KBM-7 (cell line): ENCODE measurements at regions not wholly inside any gene's neighbourhood (a gene's known extent, or its start where the extent isn't known, plus 50 kb on each side); places are given as distances from the start of the nearest gene placed in this dataset.
"Not testable (repeated sequence)": the region's sequence is repeated elsewhere in the genome, so short reads cannot be mapped to it uniquely, and the experiment has no call there.

Source experiments
- DNase-seq: peaks from one replicate; pipeline ENCODE4 v3.0.0-alpha.2; 2015
- in situ Hi-C: fragments of 300-500 bp; cut with MboI; formaldehyde crosslinking; loops from 2 replicates; pipeline ENCODE4 v1.14.3; 2020; ENCODE audit warnings: low sequenced_read_pairs, low pct_unique_long_range_greater_than_20kb, mixed read lengths

DNA sequence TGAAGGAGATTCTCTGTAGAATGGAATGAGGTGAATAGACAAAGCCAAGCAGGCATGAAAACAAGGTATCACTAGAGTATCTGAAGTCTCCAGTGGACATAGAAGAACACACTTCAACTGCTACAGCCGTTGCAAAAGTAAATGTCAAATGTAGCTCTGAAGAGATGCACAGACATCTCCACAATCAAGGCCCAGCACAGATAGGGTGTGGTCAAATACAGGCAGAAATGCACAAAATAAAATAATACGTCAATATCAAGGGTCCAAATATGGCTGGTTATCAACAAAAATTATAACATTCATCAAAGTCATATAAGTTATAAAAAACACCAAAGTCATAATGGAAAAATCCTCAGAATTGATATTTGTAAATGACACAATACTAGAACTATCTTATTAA is 1107.3 kb downstream of the TMEM121 start:
- in situ Hi-C loops: no loop called here
- DNase-seq: no peak

DNA sequence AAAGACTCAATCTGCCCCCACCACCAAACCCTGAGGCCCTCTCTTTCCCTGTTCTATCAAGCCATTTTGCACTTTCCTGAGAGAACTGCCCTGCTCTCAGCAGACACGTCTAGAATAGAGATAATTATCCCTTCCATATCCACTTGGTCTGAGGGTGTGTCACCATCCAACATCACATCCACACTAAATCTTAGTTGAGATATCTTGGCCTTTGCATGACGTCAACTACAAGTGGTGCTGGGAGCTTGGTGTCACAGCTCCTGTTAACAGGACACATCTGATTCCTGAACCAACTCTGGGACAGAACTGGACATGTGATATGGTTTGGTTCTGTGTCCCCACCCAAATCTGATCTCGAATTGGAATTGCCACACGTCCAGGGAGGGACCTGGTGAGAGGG is 1109.2 kb downstream of the TMEM121 start:
- DNase-seq: no peak
- in situ Hi-C loops: no loop called here

DNA sequence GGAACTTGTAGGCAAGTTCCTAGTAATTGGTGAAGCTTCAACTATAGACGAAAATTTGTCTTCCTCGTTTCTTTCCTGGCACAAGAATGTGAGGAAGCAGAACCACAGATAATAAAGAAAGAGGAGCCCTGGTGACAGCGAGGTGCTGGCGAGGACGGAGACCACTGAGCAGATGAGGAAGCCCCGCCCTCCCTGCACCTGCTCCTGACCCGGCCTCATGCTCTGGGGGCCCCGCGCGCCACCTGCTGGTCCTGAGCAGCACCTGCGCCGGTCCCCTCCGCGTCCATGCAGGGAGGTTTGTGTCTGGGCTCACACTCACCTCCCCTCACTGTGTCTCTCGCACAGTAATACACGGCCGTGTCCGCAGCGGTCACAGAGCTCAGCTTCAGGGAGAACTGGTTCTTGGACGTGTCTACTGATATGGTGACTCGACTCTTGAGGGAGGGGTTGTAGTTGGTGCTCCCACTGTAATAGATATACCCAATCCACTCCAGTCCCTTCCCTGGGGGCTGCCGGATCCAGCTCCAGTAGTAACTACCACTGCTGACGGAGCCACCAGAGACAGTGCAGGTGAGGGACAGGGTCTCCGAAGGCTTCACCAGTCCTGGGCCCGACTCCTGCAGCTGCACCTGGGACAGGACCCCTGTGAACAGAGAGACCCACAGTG is 1112.5 kb downstream of the TMEM121 start:
- peak; percentile 37 for DNase-seq
- in situ Hi-C loops: not testable (repeated sequence)

DNA sequence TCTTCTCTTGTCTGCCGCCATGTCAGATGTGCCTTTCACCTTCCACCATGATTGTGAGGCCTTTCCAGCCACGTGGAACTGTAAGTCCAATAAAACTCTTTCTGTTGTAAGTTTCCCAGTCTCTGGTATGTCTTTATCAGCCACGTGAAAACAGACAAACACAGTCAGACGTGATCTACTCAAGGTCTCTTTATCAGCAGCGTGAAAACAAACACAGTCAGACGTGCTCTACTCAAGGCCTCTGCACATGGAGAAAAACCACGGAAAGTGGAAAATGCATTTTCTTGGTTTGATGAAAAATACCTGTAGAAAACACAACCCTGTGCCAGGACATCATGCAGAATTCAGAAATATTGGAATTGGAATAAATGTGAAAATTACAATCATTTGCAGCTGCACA is 1115.7 kb downstream of the TMEM121 start:
- in situ Hi-C loops: no loop called here
- DNase-seq: no peak

DNA sequence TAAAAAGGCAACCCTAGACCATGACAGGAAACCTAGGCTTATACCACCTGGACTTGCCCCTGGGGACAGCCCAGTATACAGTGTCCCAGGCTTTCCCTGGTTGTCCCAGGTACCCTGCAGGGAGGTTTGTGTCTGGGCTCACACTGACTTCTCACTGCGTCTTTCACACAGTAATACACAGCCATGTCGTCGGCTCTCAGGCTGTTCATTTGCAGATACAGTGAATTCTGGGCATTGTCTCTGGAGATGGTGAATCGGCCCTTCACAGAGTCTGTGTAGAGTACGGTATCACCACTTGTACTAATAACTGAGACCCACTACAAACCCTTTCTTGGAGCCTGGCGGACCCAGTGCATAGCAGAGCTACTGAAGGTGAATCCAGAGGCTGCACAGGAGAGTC is 1116.6 kb downstream of the TMEM121 start:
- DNase-seq: not testable (repeated sequence)

DNA sequence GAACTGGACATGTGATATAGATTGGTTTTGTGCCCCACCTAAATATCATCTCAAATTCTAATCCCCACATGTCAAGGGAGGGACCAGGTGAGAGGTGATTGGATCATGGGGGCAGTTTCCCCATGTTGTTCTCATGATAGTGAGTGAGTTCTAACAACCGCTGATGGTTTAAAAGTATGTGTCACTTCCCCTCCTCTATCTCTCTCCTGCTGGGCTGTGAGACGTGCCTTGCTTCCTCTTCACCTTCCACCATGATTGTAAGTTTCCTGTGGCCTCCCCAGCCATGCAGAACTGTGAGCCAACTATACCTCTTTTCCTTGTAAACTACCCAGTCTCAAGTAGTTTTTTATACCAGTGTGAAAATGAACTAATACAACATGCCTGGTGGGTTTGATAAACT is 1122.5 kb downstream of the TMEM121 start:
- DNase-seq, in situ Hi-C loops: not testable (repeated sequence)

More for the DNA sequence above, 1116.6 kb downstream of the TMEM121 start:
- in situ Hi-C loops: not testable (repeated sequence)

DNA sequence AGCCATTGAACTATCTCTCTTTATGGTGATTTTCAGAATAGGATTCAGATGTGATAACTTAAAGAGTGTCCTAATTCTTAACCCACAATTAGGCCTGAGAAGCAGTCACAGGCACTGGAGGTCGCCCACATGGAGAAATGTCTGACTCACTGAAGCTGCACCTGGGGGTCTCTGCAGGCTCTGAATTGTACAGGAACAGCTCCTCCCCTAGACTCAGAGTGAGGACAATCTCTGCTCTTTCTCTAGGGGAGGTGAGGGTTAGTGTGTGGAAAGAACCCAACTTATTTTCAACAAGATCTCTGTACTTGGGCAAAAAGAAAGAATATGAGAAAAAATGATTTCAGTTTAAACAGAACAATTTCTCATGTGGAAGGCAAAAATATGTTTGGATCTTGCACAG is 1124.6 kb downstream of the TMEM121 start:
- in situ Hi-C loops: no loop called here
- no peak for DNase-seq

DNA sequence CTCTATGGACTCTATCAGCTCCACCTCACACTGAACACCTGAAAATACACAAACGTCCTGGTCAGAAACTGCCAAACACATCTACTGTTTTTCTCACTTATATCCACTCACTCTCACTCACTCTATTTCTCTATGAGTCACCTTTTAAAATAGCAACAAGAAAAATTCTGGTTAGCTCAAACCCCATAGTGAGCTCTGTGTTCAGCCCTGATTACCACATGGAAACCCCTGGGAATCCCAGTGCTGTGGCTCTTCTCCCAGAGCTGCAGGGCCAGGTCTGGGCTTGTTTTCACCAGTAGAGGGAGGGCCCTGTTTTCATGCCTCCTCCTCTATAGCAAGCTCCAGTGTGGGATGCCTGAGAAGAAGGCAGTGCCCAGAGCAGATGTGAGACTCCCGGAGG is 1126.1 kb downstream of the TMEM121 start:
- in situ Hi-C loops: no loop called here
- DNase-seq: no peak

DNA sequence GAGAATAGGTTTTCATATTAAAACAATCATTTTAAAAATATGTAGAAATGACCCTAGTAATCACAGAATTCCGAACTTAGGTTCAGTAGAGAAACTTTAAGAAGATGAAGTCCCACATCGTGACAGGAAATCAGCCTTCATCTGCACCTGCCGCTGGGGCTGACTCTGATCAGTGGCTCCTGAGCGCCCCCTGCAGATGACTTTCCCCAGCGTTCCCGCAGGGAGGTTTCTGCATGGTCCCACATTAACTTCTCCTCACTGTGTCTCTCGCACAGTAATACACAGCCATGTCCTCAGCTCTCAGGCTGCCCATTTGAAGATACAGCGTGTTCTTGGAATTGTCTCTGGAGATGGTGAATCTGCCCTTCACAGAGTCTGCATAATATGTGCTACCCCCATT is 1131.1 kb downstream of the TMEM121 start:
- in situ Hi-C loops: no loop called here

DNA sequence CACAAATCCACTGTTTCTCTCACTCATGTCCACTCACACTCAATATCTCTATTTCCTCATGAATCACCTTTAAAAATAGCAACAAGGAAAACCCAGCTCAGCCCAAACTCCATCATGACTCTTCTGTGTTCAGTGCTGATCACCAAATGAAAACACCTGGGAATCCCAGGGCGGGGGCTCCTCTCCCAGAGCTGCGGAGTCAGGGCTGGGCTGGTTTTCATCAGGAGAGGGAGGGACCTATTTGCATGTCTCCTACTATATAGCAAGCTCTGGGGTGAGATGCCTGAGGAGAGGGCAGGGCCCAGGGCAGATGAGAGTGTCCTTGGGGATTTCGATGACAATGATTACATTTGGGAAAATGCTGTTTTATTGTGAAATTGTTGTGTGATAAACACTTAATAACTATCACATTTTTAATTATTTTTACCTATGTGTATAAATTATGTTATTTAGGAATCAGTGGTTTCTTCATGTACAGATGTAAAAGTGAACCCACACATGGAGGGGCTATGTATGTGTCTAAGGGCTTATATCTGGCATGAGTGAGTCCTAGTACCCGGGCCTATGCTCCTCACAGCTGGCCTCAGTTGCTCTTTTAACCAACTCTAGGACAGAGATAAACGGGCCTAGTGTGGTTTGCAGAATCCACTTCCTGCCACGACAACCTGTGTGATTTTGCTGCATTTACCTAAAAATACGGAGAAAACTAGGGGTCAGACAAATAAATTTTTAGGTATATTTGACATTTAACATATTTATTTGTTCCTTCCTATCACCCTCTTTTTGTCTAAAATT is 1131.9 kb downstream of the TMEM121 start:
- in situ Hi-C loops, DNase-seq: not testable (repeated sequence)

More for the DNA sequence above, 1131.1 kb downstream of the TMEM121 start:
- DNase-seq: no peak

DNA sequence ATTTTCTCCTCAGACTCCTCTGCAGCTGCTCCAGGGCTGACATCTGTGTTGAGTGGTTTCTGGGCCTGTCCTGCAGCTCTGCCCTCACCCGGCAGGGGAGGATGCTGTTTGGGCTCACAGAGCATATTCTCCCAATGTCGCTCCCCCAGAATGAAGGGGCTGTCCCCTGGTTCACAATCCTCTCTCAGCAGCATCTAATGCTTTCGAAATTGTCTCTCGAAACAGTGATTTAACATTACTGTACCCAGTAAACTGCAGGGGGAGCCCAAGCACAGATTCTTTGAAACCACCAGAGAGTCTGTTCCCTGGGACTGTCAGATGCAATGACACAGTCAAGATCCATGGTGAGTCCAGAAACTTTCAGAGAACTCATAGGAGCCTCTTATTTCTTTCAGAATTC is 1135.2 kb downstream of the TMEM121 start:
- DNase-seq: peak; percentile 50
- in situ Hi-C loops: not testable (repeated sequence)

DNA sequence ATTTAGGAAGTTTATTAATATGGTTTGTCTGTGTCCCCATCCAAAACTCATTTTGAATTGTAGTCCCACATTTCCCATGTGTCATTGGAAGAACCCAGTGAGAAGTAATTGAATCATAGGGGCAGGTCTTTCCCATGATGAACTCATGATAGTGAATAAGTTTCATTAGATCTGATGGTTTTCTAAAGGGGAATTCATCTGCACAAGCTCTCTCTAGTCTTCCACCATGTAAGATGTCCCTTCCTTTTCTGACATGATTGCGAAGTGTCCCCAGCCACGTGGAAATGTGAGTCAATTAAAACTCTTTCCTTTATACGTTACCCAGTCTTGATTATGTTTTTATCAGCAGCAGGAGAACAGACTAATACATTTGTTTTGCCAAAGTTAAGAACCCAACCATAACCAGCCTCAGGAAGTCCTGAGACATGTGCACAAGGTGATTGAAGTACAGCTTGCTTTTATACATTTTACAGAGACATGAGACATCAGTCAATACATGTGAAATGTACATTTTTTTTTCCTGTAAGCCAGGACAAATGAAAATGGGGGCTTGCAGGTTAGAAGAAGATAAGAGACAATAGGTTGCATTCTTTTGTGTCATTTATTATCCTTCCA is 1136.7 kb downstream of the TMEM121 start:
- no peak for DNase-seq
- in situ Hi-C loops: no loop called here

DNA sequence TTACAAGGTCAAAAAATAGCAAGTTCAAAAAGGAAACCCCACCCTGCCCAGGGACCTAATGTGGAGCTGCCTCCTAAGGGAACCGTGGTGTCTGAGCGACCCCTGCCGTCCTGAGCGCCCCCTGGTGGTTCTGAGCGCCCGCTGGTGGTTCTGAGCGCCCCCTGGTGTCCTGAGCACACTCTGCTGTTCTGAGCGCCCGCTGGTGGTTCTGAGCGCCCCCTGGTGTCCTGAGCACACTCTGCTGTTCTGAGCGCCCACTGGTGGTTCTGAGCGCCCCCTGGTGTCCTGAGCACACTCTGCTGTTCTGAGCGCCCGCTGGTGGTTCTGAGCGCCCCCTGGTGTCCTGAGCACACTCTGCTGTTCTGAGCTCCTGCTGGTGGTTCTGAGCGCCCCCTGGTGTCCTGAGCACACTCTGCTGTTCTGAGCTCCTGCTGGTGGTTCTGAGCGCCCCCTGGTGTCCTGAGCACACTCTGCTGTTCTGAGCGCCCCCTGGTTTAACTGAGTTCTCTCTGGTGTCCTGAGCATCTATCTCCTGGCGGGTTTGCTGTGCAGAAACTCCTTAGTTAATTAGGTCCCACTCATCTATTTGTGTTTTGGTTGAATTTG is 1137.5 kb downstream of the TMEM121 start:
- in situ Hi-C loops, DNase-seq: not testable (repeated sequence)

DNA sequence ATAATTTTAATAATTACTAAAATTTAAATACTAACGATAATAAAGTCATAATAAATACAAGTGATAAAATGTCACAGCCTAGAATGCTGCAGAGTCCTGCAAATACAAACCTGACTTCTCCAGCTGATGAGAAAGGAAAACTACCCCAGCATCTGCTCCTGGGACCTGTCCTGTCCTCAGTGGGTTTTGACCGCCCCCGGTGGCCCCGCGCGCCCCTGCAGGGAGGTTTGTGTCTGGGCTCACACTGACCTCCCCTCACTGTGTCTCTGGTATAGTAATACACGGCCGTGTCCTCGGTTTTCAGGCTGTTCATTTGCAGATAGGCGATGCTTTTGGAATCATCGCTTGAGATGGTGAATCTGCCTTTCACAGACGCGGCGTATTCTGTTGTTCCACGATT is 1139.4 kb downstream of the TMEM121 start:
- in situ Hi-C loops: no loop called here
- DNase-seq: no peak

DNA sequence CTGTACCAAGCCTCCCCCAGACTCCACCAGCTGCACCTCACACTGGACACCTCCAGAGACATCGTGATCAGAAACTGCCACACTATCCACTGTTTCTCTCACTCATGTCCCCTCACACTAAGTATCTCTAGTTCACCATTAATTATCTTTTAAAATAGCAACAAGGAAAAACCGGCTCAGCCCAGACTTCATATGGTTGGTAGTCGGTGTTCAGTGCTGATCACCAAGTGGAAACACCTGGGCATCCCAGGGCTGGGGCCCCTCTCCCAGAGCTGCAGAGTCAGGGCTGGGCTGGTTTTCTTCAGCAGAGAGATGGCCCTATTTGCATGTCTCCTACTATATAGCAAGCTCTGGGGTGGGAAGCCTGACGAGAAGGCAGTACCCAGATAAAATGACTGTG is 1140.0 kb downstream of the TMEM121 start:
- DNase-seq: no peak
- in situ Hi-C loops: no loop called here

DNA sequence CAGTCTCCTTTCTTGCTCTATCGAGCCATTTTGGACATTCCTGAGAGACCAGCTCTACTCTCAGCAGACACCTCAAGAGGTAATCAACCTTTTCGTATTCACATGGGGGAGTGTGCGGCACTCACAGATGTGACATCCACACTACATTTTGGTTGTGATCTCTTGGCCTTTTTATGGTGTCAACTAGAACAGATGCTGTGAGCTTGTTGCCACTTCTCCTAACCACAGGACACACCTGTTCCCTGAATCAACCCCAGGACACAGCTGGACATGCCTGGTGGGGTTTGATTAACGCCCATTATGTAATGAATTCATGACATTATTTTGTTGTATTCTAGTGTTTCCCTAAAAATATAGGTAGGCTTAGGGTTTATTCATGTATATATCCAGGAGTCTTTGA is 1143.6 kb downstream of the TMEM121 start:
- no peak for DNase-seq
- in situ Hi-C loops: no loop called here

DNA sequence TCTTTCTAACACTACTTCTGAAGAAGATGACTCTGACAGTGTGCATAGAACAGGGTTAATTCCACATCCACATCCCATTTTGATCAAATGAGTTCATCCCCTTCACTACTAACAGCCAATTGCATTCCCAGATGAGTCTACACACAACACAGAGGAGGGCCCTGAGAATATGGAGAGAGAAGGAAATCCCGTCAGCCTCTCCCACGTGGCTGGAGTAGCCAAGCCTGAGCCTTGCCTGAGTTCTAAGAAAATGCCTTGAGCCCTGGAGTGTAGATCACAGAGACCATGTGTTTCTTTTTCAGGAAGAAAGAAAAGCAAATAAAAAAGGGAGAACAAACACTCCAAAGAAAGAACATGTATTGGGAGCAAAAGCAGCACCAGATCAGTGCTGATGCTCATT is 1147.7 kb downstream of the TMEM121 start:
- DNase-seq, in situ Hi-C loops: not testable (repeated sequence)

DNA sequence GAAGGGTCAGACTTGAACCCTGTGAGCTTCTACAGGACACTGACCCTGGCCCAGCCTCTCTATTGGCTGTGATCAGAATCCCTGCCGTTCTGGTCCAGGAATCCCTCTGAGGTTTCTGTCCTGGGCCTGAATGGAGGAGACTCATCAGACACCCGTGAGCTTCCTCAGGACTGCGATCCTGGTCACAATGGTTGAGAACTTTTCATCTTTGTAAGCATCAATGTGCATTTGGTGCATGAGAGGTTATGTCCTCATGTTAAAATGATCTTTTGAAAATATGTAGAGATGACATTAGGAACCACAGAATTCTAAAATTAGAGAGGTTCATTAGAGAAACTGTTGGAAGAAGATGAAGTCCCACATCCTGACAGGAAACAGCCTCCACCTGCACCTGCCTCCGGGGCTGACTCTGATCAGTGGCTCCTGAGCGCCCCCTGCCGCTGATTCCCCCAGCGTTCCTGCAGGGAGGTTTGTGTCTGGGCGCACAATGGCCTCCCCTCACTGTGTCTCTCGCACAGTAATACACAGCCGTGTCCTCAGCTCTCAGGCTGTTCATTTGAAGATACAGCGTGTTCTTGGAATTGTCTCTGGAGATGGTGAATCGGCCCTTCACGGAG is 1148.2 kb downstream of the TMEM121 start:
- DNase-seq: peak; percentile 18
- in situ Hi-C loops: not testable (repeated sequence)

DNA sequence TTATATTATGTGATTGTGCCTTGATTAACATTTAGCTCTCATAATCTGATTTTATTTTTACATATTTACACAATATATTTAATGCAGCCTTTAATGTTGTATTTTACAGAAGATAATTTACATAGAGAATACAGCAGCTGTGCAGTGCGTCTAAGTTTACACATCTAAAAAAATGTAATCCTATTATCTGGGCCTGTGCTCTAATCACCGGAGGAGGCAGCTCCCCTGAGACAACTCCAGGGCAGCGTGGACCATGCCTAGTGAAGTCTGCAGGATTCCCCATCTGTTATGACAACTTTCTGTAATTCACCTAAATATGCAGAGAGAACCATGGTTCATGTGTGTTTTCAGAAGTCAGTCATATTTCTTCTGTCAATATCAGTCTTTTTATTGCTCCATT is 1149.3 kb downstream of the TMEM121 start:
- DNase-seq, in situ Hi-C loops: not testable (repeated sequence)
